ENCODE measurements at regions not wholly inside any gene's neighbourhood (a gene's known extent, or its start where the extent isn't known, plus 50 kb on each side); places are given as distances from the start of the nearest gene placed in this dataset.

- H3K9me3 ChIP-seq (ENCODE audit: control insufficient read depth, low read depth, low read length) = no peaks in the 10 kb centered on the region
- H3K9me1 ChIP-seq (ENCODE audit: control insufficient read depth, extremely low read depth, insufficient read depth, low read length) = no peaks in the 10 kb centered on the region
- no peaks in the 10 kb centered on the region for H3K36me3 ChIP-seq (ENCODE audit: control insufficient read depth in 2 of 2, extremely low read depth in 1 of 2, insufficient read depth in 2 of 2, low read length in 2 of 2)
- H3K9ac ChIP-seq (ENCODE audit: control insufficient read depth, extremely low read depth, insufficient read depth, low read length) = no peak overlapping the region
- peaks cover 18% of the 10 kb centered on the region for H3K4me1 ChIP-seq (ENCODE audit: control insufficient read depth, extremely low read depth, insufficient read depth, low read length)
- FAIRE-seq (no peak), DNase-seq (ENCODE audit: low read depth, low spot score) (no peak)
- H3K4me2 ChIP-seq (ENCODE audit: control insufficient read depth, extremely low read depth, insufficient read depth, low read depth, low read length) = no peak overlapping the region
- no peaks in the 10 kb centered on the region for H4K20me1 ChIP-seq (ENCODE audit: control insufficient read depth, extremely low read depth, insufficient read depth, low read length)
- H3K4me3 ChIP-seq (ENCODE audit: control insufficient read depth in 2 of 3, extremely low read depth in 1 of 3, insufficient read depth in 2 of 3, low read depth in 1 of 3, low read length in 3 of 3) = no peak overlapping the region
- no peak overlapping the region for H3K27ac ChIP-seq (ENCODE audit: control insufficient read depth, insufficient read depth, low read length)
- no peaks in the 10 kb centered on the region for H3K79me2 ChIP-seq (ENCODE audit: control insufficient read depth, insufficient read depth, low read length)
- TF ChIP-seq CTCF (optimal IDR thresholded peaks at IDR 0.05 in 1 of 3, IDR thresholded peaks at IDR 0.05 in 1 of 3, conservative IDR thresholded peaks at IDR 0.05 in 1 of 3; ENCODE audit: extremely low read depth in 1 of 3, insufficient read depth in 2 of 3, low read length in 3 of 3) = no peak
- TF ChIP-seq EZH2 (IDR thresholded peaks at IDR 0.05; ENCODE audit: low read length) = no peak
- H2AFZ ChIP-seq (ENCODE audit: control insufficient read depth, low read length) = no peak overlapping the region
- H3K27me3 ChIP-seq (ENCODE audit: control insufficient read depth, extremely low read depth, insufficient read depth, low read length) = no peaks in the 10 kb centered on the region
- dilution Hi-C loops (cut with MboI; ENCODE audit: extremely low pct_ligation_motif_present, low sequenced_read_pairs) = no loop called here
Observed at GRCh38 chr11:13883589-13883988, 78.9 kb upstream of the SPON1 start.

GRCh38 chr11:13884158-13884799 is 78.2 kb upstream of the SPON1 start:
- TF ChIP-seq EZH2 (IDR thresholded peaks at IDR 0.05; ENCODE audit: low read length) (no peak), CTCF (optimal IDR thresholded peaks at IDR 0.05 in 1 of 3, IDR thresholded peaks at IDR 0.05 in 1 of 3, conservative IDR thresholded peaks at IDR 0.05 in 1 of 3; ENCODE audit: extremely low read depth in 1 of 3, insufficient read depth in 2 of 3, low read length in 3 of 3) (no peak)

More at GRCh38 chr11:13884158-13884799, 78.2 kb upstream of the SPON1 start:
- Histone ChIP-seq H3K4me3 (ENCODE audit: control insufficient read depth in 2 of 3, extremely low read depth in 1 of 3, insufficient read depth in 2 of 3, low read depth in 1 of 3, low read length in 3 of 3) (no peak overlapping the region), H3K27me3 (ENCODE audit: control insufficient read depth, extremely low read depth, insufficient read depth, low read length) (no peaks in the 10 kb centered on the region), H3K9me1 (ENCODE audit: control insufficient read depth, extremely low read depth, insufficient read depth, low read length) (no peaks in the 10 kb centered on the region), H3K9ac (ENCODE audit: control insufficient read depth, extremely low read depth, insufficient read depth, low read length) (no peak overlapping the region), H4K20me1 (ENCODE audit: control insufficient read depth, extremely low read depth, insufficient read depth, low read length) (no peaks in the 10 kb centered on the region), H3K79me2 (ENCODE audit: control insufficient read depth, insufficient read depth, low read length) (no peaks in the 10 kb centered on the region), H3K4me2 (ENCODE audit: control insufficient read depth, extremely low read depth, insufficient read depth, low read depth, low read length) (peak overlapping the region; percentile 27), H2AFZ (ENCODE audit: control insufficient read depth, low read length) (no peak overlapping the region), H3K27ac (ENCODE audit: control insufficient read depth, insufficient read depth, low read length) (no peak overlapping the region), H3K9me3 (ENCODE audit: control insufficient read depth, low read depth, low read length) (no peaks in the 10 kb centered on the region), H3K4me1 (ENCODE audit: control insufficient read depth, extremely low read depth, insufficient read depth, low read length) (peaks cover 18% of the 10 kb centered on the region), H3K36me3 (ENCODE audit: control insufficient read depth in 2 of 2, extremely low read depth in 1 of 2, insufficient read depth in 2 of 2, low read length in 2 of 2) (no peaks in the 10 kb centered on the region)
- DNase-seq (ENCODE audit: low read depth, low spot score) = no peak
- dilution Hi-C loops (cut with MboI; ENCODE audit: extremely low pct_ligation_motif_present, low sequenced_read_pairs) = no loop called here
- peak; percentile 5 for FAIRE-seq
